UCSD-AML1 (cell line): ENCODE measurements at regions not wholly inside any gene's neighbourhood (a gene's known extent, or its start where the extent isn't known, plus 50 kb on each side); places are given as distances from the start of the nearest gene placed in this dataset.

Experiments
- DNase-seq: peaks from one replicate; lab custom pipeline; 2025; ENCODE audit not compliant: unreplicated experiment; lab: John Stamatoyannopoulos, UW

- no peak for DNase-seq
These were observed 199.7 kb upstream of the RAB6C start for GRCh38 chr2:129779783-129780182.

DNA sequence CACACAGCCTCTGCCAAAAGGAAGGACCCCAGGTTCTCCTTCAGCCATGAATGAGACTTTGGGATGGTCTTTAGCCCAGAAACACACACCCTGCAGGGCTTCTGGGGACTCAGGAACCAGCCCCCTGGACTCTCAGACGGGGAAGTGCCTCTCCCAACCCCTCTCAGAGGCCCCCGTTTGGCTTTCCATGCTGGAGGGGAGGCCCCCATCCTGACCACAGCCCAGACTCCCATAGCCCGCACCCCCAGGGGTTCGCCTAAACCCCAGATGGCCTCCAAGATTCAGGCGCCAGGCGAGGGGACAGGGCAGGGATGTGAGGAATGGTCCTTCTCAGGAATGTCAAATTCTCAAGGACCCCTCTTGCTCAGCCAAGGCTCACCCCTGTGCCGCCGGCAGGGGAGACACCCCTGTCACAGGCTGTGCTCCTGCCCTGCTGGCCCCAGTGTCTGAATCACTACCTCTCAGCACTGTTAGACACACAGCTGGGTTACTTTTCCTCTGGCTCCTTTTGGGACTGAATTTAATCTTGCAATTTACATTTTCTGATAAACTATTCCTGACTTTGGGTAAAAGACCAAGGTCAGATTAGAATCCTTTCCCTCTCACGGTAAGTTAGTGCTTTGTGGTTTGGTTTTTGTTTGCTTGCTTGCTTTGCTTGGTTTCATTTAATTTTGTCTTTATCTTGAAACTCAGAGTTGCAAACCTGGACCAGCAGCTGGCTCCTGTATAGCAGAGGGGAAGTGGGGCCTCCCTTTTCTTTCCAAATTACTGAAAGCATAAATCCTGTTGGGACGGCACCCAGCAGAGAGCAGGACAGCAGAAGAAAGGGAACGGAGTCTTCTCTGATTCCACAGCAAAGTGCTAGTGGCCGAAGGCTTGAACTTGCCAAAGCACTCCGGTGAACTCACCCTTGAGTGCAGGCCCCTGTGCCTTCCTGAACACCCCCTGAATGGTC lies 198.9 kb upstream of the RAB6C start:
- DNase-seq: no peak

DNA sequence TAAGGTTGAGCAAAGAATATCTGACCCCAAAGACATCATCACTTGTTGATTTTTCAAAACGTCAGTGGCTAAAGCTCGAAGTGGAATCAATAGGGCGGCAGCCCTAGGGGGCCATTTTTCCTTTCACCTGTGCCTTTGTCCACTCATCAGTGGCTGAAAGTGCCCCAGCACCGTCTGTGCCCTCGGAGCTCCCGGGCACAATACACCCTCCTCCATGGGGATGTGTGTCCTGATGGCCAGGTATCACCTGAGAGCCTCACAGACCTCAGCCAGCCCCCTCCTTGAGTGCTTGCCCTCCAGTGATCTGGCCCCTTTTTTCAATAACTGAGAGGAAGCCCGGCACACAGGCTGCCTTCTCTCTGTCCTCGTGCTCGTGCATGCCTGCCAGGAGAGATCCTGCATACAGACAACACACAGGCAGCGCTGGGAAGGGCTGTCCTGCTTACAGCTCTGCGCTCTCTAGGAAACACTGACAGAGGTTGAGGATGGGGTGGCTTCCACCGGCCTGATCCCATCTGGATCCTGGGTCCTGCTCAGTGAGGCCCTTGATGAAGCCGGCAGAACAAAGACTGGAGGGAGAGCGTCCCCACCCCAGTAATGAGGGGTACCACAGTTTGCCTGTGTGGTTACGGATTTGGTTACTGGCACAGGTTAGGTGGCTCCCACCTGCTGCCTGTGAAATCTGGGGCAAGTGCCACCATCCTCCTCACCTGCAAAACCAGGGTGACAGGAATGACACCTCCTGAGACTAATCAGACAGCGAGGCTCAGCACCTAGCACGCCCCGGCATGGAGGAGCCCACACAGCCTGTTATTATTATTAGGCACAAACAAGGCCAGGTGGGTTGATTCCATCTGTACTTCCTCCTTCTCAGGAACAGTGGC lies 197.5 kb upstream of the RAB6C start:
- DNase-seq: no peak

GRCh38 chr2:129782633-129782990 lies 196.9 kb upstream of the RAB6C start:
- no peak for DNase-seq

- no peak for DNase-seq
These were observed 195.0 kb upstream of the RAB6C start for GRCh38 chr2:129784486-129784885.

GRCh38 chr2:129791712-129792111 lies 187.8 kb upstream of the RAB6C start:
- DNase-seq: no peak

DNA sequence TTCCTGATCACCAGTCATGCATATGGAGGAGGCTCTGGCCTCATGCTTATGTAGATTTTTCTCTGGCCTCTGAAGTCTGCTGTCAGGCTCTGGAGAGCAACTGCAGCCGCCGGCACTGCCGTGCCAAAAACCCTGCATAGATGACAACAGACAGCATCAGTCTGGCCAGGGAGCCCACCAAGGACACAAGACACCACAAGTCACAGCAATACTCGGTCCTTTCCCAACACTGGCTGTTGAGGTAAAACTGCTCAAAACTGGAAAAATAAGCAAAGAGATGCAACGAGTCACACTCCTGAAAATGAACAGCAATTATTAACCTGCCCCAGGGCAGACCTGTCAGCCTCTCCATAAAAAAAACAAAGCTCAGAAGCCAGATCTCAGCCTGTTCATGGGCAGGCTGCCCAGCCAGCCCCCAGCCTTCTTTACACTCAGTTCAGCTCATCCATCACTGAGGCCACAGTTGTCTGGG lies 186.0 kb upstream of the RAB6C start:
- DNase-seq: no peak

DNA sequence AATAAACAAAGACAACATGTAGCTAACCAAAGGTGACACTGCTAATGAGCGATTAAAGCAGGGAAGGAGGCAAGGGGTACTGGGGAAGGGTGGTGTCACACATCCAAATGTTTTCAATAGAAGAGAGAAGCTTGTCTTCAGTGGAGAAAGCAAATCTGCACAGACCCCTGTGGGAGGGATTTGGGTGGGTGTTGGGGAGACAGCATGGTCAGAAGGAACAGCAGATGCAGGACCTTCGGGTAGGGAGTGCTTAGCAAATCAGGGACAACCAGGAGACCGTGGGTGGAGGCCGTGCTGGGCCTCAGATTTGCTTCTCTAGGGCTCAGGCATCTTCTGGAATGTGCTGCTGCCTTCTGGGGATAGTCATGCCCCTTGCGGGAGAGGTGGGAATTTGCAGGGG lies 185.3 kb upstream of the RAB6C start:
- no peak for DNase-seq

DNA sequence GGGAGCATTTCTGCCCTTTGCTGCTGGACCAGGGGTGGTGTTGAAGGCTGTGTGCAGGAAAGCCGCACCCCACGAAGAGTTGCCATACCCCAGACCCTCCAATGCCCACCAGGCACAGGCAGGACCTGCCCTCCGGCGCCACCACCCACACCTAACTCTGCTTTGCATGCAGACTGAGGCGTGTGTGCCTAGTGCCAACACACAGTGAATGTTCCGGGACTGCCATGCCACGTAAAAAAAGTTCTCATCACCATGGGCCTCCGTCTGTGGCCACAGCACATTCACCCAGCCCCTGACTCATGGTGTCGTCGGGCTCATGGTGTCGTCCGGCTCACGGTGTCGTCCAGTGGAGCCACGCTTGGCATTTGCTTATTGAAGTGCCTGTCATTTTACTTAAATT lies 184.9 kb upstream of the RAB6C start:
- no peak for DNase-seq

- DNase-seq: no peak
These were observed 183.2 kb upstream of the RAB6C start for GRCh38 chr2:129796225-129796624.

GRCh38 chr2:129796801-129797488 lies 182.5 kb upstream of the RAB6C start:
- no peak for DNase-seq

DNA sequence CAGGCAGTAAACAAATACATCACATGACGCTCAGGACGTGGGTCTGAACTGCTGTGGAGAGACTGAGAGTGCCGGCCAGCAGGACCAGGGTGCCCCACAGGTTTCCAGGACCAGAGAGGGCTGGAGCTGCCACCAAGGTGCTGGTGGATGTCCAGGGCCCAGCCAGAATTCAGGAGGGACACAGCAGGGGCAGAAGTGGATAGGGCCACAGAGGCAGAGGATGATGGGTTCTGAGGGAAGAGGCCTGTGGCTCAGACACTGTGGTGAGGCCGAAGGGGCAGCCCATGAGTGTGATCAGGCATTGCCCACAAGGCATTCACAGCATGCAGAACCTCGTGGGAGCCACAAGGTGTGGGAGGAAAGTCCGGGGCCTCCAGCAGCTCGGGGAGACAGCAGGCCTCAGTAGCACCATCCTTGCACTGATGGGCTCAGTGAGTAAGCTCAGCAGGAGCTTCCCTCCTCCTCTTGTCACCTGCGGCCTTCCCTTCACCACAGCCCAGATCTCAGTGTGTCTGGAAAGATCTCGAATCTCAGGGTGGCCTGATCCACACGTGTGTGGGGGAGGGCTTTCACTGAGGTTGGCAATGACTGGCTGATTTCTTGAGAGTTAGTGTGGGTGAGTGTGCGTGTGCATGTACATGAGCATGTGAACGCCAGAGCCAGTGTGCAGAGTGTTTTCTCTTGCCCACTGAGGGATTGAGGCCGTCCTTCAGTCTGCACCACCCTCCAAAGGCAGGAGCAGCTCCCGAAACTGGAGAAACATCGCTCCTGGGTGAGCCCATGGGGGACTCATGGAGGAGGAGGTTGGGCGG lies 181.8 kb upstream of the RAB6C start:
- DNase-seq: no peak

DNA sequence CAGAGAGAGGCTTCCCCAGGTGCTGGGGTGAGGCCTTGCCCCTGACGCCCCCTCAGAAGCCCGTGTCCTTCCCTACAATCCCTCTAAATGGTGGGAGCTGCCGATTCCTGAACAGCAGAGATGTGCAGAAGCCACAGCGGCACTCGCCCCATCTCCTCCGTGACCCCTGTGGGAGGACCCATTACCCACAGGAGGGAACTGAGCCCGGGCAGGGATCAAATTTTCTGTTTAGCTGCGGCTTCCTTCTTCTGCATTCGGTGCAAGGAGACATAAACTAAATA lies 181.2 kb upstream of the RAB6C start:
- no peak for DNase-seq

DNA sequence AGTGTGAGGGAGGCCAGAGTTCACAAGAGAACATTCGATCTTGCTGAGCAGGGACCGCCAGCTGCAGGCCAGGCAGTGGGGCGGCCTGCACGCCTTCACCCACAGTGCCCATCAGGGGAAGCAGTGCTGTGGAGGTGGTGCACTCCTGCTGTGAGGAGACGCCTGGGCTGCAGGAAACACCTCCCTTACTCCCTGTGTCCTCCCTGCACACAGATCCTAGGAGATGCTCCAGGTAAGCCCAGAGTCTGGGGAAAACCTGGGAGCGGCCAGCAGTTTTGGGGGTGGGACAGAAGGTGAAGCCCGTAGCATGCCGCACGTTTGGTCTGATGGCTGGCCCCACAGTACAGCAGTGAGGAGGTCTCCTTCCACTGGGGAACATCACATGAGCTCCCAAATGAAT lies 180.8 kb upstream of the RAB6C start:
- no peak for DNase-seq

DNA sequence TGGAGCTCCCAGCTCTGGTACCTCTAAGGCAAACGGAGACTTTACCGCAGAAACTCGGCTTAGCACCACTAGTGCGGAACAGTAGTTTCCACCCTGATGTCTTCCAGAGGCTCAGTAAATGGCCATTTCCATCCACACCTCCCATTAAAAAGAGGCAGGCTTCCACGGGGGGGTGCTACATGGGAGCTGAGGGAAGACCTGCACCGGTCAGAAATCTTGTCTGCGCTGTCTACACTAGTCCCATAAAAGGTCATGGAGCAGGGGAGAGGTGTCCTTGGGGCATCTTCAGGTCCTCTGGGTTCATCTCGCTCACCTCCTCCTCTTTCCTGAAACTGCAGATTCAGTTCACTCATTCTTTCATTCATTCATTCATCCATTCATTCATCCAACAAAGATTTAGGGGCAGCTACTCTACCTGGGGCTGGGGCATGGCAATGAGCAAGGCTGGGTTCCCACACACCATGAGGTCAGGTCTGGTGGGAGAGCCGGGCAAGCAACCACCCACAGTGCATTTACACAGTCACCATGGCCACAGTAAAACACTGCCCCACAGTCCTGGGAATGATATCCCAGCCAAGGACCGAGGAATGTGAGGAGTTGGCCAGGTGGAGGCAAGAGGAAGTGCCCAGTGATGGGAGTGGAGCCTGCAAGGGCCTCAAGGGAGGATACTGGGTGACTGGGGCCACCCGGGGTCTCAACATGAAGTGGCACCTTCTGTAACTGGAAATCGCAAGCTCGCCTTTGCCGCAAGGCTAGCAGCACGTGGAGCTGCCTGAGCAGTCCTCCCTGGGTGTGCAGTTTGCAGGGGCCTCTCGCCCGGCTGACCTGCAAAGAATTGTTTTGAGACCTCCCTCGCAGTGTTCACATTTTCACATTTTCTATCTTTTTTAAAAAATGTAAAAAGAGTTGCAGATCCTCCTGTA lies 180.2 kb upstream of the RAB6C start:
- DNase-seq: no peak

GRCh38 chr2:129800285-129800684 lies 179.2 kb upstream of the RAB6C start:
- DNase-seq: no peak

GRCh38 chr2:129800686-129801085 lies 178.8 kb upstream of the RAB6C start:
- no peak for DNase-seq

GRCh38 chr2:129801575-129801974 lies 177.9 kb upstream of the RAB6C start:
- DNase-seq: no peak

DNA sequence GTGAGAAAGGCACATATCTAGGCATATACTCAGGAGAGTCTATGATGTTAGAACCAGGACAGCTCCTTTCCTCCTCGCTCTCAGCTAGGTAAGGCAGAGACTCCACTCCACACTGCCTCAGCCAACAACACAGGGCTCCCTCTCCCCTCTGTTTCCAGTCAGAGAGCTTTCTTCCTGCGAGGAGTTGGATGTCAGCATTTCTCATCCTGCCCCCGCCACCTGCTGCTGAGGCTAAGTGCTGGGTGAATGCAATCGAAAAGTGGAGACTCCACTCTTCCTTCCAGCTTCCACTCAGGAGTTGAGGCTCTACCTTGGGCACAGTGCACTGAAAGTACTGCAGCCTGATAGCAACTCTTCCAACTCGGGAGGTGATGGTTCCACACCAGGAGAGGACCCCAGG lies 177.2 kb upstream of the RAB6C start:
- no peak for DNase-seq

GRCh38 chr2:129803032-129803431 lies 176.4 kb upstream of the RAB6C start:
- DNase-seq: no peak
